Suprapubic skin (tissue), 4 donors: ENCODE measurements at regions not wholly inside any gene's neighbourhood (a gene's known extent, or its start where the extent isn't known, plus 50 kb on each side); places are given as distances from the start of the nearest gene placed in this dataset.

ENCODE experiments used
- DNase-seq, 2 donors: peaks; one replicate each; pipeline ENCODE4 v3.0.0-alpha.2; 2019; ENCODE audit warnings: low spot score in 2 of 2
- H3K27ac ChIP-seq: fragments of 200-600 bp; sonication (generic); one replicate; pipeline ENCODE4 v1.5.1; 2019
- H3K27me3 ChIP-seq: fragments of 200-600 bp; sonication (generic); one replicate; pipeline ENCODE4 v1.5.1; 2019
- H3K36me3 ChIP-seq: fragments of 200-600 bp; sonication (generic); one replicate; pipeline ENCODE4 v1.5.1; 2019
- H3K4me1 ChIP-seq: fragments of 200-600 bp; sonication (generic); one replicate; pipeline ENCODE4 v1.5.1; 2019
- H3K4me3 ChIP-seq: fragments of 200-600 bp; sonication (generic); one replicate; pipeline ENCODE4 v1.5.1; 2019; ENCODE audit warnings: mild to moderate bottlenecking
- H3K9me3 ChIP-seq: fragments of 200-600 bp; sonication (generic); one replicate; pipeline ENCODE4 v1.5.1; 2019
- EP300 ChIP-seq: sonication (generic); formaldehyde crosslinking; IDR thresholded peaks from one replicate; pipeline ENCODE4 v1.6.1; 2017; ENCODE audit warnings: antibody characterized with exemption
- POLR2A ChIP-seq, 2 donors: fragments of 450-650 bp; IDR thresholded peaks; one replicate each; pipeline ENCODE4 v1.6.1; 2017; ENCODE audit warnings: antibody characterized with exemption in 2 of 2, mild to moderate bottlenecking in 2 of 2, moderate library complexity in 2 of 2
- POLR2AphosphoS5 ChIP-seq, 3 donors: sonication (generic); formaldehyde crosslinking; IDR thresholded peaks; one replicate each; pipeline ENCODE4 v1.6.1; 2017; ENCODE audit warnings: antibody characterized with exemption in 3 of 3
- WGBS: methylation state at CpG from one replicate; pipeline ENCODE4 v1.1.5; 2018; 5-methylcytosine and 5-hydroxymethylcytosine counted together
- TF ChIP-seq, protein P1 (sequence below), 2 donors: fragments of 200-600 bp in 1 of 2; fragments of 450-650 bp in 1 of 2; sonication (generic) in 1 of 2; IDR thresholded peaks; one replicate each; pipeline ENCODE4 v1.5.1; 2016 to 2019; ENCODE audit warnings: antibody characterized with exemption in 2 of 2, mild to moderate bottlenecking in 1 of 2, moderate library complexity in 1 of 2

DNA sequence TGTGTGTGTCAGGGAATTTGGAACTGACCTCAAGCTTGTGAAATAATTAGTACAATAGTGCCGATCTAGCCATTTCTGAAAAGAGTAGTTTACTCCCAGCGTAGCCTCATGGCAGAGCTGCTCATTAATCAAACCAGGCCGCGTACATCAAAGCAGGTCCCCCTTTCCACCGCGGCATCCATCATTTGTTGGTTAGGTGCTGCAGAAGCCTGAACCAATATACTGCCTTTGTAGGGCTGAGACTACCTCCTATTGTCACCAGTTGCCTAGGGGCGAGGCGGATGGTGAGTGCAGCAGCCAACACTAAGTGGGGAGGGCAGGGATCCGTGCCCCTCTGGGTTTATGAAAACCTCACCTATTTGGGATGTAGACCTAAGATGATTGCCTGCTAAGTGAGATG, 264.1 kb downstream of the TMEM114 start:
- no peaks in the 10 kb centered on the region for H3K36me3 ChIP-seq
- WGBS = 57% methylated on average over 9 of the region's 9 CpGs
- no peaks in the 10 kb centered on the region for H3K4me1 ChIP-seq
- H3K4me3 ChIP-seq = no peak overlapping the region
- H3K27me3 ChIP-seq = no peaks in the 10 kb centered on the region
- no peak overlapping the region for H3K27ac ChIP-seq
- H3K9me3 ChIP-seq = peaks cover 2% of the 10 kb centered on the region
- no peak for TF ChIP-seq POLR2A (IDR thresholded peaks at IDR 0.05)
- TF ChIP-seq EP300 = no peak
- no peak for TF ChIP-seq POLR2AphosphoS5 (IDR thresholded peaks at IDR 0.05)
- TF ChIP-seq, protein P1, sequence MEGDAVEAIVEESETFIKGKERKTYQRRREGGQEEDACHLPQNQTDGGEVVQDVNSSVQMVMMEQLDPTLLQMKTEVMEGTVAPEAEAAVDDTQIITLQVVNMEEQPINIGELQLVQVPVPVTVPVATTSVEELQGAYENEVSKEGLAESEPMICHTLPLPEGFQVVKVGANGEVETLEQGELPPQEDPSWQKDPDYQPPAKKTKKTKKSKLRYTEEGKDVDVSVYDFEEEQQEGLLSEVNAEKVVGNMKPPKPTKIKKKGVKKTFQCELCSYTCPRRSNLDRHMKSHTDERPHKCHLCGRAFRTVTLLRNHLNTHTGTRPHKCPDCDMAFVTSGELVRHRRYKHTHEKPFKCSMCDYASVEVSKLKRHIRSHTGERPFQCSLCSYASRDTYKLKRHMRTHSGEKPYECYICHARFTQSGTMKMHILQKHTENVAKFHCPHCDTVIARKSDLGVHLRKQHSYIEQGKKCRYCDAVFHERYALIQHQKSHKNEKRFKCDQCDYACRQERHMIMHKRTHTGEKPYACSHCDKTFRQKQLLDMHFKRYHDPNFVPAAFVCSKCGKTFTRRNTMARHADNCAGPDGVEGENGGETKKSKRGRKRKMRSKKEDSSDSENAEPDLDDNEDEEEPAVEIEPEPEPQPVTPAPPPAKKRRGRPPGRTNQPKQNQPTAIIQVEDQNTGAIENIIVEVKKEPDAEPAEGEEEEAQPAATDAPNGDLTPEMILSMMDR (IDR thresholded peaks at IDR 0.05) = no peak
- no peak for DNase-seq

DNA sequence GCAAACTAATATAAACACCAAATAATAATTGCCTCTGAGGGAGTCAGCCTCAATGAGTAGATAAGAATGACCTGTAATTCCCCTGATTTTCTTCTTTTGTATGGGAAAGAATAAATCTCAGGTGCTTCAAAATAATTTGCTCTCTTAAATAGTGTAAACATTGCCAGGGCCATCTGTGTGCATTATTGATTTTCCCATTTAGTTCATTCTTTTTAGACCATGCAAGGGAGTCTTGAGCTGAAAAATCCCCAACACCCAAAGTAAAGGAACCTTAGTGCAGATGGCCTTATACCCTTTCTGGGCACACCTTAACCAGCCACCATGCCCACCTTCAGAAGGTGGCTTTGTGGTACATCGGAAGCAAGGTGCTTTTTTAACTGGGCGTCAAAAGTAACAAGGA, 267.2 kb downstream of the TMEM114 start:
- Histone ChIP-seq H3K4me3 (no peak overlapping the region), H3K27me3 (no peaks in the 10 kb centered on the region), H3K27ac (no peak overlapping the region), H3K9me3 (peaks cover 2% of the 10 kb centered on the region), H3K4me1 (no peaks in the 10 kb centered on the region), H3K36me3 (no peaks in the 10 kb centered on the region)
- WGBS = 97% methylated on average over 2 of the region's 2 CpGs
- DNase-seq = no peak
- TF ChIP-seq POLR2AphosphoS5 (IDR thresholded peaks at IDR 0.05) (no peak), POLR2A (IDR thresholded peaks at IDR 0.05) (no peak), EP300 (no peak)
- TF ChIP-seq, protein P1 (IDR thresholded peaks at IDR 0.05) = no peak

DNA sequence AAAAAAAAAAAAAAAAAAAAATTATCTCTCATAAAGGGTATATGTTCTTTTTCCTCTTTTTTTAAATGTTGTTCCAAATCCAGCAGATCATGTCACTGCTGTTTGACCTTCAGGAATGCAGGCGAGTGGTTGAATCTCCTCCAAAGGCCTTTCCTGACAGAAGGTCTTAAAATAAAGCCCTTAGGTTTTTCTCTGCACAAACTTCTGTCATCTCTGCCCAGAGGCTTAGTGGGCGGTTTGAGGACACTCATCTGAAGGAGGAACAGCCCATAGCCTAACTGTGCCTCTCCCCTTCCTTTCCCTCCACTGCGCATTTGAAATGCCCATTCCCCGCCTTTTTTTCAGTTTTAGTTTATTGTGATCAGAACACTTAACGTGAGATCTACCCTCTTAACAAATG, 270.2 kb downstream of the TMEM114 start:
- H3K36me3 ChIP-seq = no peaks in the 10 kb centered on the region
- DNase-seq = no peak
- H3K27me3 ChIP-seq = no peaks in the 10 kb centered on the region
- H3K27ac ChIP-seq = no peak overlapping the region
- H3K4me3 ChIP-seq = no peak overlapping the region
- H3K9me3 ChIP-seq = peaks cover 2% of the 10 kb centered on the region
- 62% methylated on average over 5 of the region's 5 CpGs for WGBS
- TF ChIP-seq EP300 = no peak
- no peak for TF ChIP-seq POLR2AphosphoS5 (IDR thresholded peaks at IDR 0.05)
- TF ChIP-seq, protein P1 (IDR thresholded peaks at IDR 0.05) = no peak
- TF ChIP-seq POLR2A (IDR thresholded peaks at IDR 0.05) = no peak
- H3K4me1 ChIP-seq = no peaks in the 10 kb centered on the region

DNA sequence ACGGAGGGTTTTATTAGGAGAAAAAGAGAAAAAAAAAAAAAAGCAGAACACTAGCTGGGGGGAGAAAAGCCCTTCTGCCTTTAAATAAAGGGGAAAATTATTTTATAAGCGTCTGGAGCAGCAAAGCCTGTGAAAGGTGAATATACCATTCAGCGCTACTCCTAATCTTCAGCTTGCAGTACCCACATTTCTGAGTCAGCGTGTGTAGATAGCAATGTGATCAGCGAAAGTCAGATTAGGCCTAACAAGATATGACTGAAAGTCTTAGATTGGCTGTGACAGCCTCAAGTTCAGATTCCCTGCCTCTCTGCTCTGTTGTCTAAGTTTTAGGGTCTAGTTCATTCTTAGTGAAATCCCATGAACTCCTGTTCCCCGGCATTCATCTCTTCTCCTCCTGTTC, 279.5 kb downstream of the TMEM114 start:
- no peaks in the 10 kb centered on the region for H3K4me1 ChIP-seq
- H3K9me3 ChIP-seq = peaks cover 7% of the 10 kb centered on the region
- 58% methylated on average over 6 of the region's 6 CpGs for WGBS
- no peaks in the 10 kb centered on the region for H3K36me3 ChIP-seq
- no peaks in the 10 kb centered on the region for H3K27me3 ChIP-seq
- H3K4me3 ChIP-seq = no peak overlapping the region
- H3K27ac ChIP-seq = no peak overlapping the region
- DNase-seq = no peak
- TF ChIP-seq POLR2AphosphoS5 (IDR thresholded peaks at IDR 0.05) = no peak
- no peak for TF ChIP-seq POLR2A (IDR thresholded peaks at IDR 0.05)
- TF ChIP-seq, protein P1 (IDR thresholded peaks at IDR 0.05) = no peak
- TF ChIP-seq EP300 = no peak

DNA sequence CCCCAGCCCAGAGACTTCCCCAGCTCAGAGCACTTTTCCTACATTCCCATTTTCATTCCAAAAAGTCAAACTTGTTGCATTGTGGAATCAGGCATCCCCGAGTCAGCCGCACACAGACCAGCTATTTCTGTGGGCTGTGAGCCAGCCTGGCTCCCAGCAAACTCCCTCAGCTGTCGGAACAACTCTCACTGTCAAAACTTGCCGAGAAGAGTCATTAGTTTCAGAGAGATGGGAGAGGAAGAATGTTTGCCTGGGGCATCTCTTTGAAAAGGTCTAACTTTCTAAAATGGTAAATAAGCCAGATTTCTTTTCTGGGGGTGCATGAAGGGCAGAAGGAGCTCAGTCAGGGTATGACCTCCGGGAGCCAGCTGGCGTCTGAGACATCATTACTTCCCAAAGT, 280.0 kb downstream of the TMEM114 start:
- WGBS = 21% methylated on average over 6 of the region's 6 CpGs

More for the DNA sequence above, 280.0 kb downstream of the TMEM114 start:
- H3K27me3 ChIP-seq = no peaks in the 10 kb centered on the region
- no peaks in the 10 kb centered on the region for H3K4me1 ChIP-seq
- H3K36me3 ChIP-seq = no peaks in the 10 kb centered on the region
- H3K4me3 ChIP-seq = no peak overlapping the region
- H3K9me3 ChIP-seq = peaks cover 7% of the 10 kb centered on the region
- no peak overlapping the region for H3K27ac ChIP-seq
- no peak for DNase-seq
- TF ChIP-seq, protein P1 (IDR thresholded peaks at IDR 0.05) = no peak
- TF ChIP-seq POLR2A (IDR thresholded peaks at IDR 0.05) (no peak), EP300 (no peak), POLR2AphosphoS5 (IDR thresholded peaks at IDR 0.05) (no peak)
